HS-27A (cell line): ENCODE measurements at regions not wholly inside any gene's neighbourhood (a gene's known extent, or its start where the extent isn't known, plus 50 kb on each side); places are given as distances from the start of the nearest gene placed in this dataset.

Experiments used
- DNase-seq: peaks from one replicate; pipeline ENCODE4 v3.0.0-alpha.2; 2012; ENCODE audit warnings: low read depth, missing footprints

DNA sequence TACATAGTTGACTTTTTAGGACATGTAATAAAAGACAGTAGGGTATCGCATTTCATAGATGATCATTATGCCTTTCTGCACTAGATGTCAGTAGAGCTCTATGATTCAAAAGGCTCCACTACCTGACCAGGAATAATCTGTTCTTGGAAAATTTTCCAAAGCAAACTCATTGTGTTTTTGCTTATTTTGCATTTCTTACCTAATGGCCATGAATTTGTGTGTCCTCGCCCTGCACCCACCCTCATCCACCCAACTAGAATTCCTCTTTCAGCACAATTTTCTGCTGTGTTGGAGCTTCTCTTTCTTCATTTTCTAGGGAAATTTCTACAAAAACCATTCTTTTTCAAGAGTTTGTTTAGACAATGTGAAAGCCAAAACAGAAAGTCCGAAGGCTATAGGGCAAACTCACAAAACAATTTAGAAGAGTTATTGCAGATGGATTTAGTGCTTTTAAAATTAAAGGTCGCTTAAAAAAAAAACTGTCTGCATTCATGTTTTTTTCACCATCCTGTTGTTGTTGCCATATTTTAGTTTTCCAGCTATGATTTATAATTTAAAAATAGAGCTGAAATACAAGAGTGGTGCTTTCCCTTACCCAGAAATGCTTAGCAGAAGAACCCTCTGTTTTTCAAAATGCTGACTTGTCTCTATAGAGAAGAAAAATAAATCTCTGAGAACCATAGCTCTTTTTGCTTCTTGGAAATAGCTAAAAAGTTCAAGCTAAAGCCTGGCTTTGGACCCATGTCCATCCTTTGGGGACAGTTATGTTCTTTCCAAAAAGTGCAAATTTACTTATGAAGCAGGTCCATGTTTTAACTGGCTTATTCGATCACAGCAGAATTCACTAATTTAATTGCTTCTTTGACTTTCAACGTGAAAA is 183.7 kb downstream of the SPATA18 start:
- DNase-seq, result peak; percentile 19

DNA sequence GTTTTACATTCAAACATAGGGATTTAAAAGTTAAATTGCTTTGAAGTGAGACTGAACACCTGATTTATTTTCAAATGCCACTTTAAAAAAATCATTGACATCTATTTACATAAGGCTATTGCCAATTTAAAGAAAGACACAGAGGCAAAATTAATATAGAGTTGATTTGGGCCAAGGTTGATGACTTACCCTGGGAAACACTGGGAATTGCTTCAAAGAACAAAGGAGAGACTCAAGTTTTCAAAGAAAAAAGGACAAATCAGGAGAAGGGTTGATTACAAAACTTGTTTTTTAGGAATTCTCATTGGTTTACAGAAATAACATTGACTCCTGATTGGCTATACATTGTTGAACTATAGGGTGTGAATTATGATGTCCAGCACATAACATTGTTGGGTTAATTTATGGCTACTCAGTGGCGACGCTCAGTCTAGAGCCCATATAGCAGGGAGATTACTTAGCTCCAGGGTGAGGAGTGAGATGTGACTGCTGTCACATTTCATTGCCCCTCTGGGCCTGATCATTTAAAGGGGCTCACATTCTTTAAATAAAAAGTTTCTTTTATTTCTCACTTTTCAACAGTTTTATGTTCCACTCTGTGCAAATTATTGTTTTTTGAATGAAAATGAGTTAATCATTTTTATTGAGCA is 184.6 kb downstream of the SPATA18 start:
- no peak for DNase-seq

DNA sequence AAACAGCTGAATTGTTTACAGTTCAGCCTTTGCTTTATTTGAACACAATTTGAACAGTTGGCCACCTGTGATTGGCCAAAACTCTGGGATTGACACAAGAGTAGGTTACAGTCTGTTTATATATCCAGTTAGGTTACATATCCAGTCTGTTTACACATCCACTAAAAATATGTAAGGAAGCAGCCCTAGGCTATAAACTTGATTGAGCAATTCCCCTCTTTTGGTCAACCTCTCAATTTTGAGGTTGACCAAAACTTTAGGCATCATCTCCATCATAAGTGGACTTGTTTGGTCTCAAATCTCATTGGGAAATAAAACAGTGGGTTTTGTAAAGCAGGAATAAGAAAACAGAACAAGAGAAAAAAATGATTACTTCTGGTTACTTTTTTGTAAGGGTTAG is 190.8 kb downstream of the SPATA18 start:
- DNase-seq, result no peak

DNA sequence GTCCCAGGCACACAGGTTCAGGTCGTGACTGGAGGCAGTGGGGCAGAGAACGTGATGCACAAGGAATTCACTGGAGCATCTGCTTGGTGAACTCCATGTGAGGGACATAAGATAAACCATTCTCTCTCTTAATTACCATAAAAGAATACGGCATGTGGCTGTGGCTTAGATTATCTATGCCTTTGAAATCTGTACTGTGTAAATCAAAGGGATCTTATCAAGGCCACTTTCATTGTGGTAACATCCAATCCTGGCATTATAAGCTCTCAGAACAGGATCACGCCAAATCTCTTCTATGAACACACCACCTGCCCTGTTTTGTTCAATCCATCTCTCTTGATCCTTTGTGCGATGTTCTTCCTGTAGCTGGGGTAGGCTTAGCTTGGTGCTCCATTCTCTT is 192.3 kb downstream of the SPATA18 start:
- no peak for DNase-seq

DNA sequence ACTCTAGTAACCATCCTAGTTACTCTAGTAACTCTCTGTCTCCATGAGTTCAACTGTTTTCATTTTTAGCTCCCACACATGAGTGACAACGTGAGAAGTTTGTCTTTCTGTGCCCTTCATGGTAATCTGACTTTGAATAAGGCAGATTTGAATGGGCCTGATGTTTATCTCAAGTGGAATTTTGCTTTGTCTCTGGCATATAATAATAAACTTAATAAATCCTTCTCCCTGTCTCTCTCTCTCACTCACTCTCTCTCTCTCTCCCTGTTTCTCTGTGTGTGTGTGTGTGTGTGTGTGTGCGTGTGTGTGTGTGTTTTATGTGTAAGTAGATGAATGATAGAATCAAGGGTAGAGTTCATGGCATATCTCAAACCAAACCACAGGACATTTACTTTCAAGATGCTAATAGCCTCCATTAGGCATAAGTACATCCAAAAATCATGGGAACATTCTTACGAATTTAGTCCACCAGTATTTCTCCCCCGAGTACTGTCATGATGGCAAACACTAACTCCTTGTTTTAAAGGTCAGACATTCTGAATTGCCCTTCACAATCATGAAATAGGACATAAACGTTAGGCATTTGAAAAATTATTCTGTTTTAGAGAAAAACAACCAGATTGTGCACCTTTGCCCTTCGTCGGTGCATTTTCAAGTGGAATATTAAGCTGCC is 193.1 kb downstream of the SPATA18 start:
- no peak for DNase-seq

DNA sequence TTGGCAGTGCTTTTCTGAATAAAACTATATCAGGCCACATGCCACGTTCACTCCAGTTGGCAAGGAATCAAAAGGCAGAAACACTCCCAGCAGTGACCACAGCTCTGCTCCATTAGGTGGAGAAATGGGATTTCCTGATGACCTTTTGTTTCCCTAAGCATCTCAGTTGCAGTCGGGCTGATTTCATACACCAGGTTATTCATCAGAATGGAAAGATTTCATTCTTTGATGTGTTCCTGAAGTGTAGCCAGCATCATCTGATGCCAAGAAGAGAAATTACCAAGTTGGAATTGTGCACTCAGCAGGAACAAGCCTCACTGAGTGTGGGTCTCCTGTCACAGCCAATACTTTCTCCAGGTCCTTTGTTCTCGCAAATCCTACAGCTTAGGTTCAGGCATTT is 193.7 kb downstream of the SPATA18 start:
- no peak for DNase-seq

DNA sequence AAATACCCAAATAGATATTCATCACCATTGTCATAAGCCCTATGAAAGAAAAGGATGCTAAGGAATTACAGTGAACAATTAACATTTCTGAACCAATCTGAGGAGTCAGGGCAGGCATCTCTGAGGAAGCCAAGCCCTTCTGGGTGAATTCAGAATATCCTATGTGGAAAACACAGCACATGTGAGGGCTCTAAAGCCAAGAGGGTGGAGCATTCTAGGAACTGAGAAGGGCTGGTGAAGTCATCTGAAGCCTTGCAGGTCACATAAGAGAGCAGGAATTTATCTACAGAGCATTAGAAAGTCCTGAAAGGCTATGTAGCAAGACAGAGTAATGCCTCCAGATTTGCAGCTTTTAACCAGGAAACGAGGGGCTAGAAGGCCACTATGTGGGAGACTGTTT is 195.7 kb downstream of the SPATA18 start:
- no peak for DNase-seq

DNA sequence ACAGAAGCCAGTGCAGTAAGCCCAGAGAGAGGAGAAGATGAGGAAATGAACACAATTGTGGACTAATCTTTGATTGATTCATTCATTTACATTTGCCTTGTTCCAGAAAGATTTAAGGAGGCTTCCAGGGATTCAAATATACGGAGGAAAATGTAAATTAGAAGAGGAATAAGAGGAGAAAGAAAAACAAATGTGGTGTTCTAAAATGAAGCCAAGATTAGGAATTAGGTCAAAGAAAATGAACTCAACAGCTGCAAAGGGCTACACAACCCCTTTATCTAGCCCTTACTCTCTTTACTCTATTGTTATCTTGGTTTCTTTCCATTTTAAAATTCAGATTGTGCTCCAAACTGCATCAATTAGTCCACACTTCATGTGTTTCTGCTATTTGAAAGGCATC is 196.8 kb downstream of the SPATA18 start:
- no peak for DNase-seq

DNA sequence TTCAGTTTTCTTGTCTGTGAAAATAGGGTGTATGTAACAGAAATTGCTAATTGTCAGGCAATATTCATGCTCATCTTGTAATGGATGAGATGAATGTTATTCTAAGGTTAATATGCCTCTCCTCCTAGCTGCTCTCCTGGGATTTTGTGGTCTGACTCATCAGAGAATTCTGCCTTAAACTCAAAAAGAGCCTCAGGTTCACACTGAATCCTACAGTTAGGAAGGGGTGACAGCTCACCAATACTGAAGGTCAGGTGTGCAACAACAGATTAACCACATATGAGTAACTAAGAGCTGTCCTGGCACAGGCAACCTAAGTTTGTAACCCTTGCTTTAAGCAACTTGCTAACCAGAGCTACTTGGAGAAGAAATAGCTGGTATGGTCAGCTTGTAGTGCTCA is 197.7 kb downstream of the SPATA18 start:
- DNase-seq, result no peak

DNA sequence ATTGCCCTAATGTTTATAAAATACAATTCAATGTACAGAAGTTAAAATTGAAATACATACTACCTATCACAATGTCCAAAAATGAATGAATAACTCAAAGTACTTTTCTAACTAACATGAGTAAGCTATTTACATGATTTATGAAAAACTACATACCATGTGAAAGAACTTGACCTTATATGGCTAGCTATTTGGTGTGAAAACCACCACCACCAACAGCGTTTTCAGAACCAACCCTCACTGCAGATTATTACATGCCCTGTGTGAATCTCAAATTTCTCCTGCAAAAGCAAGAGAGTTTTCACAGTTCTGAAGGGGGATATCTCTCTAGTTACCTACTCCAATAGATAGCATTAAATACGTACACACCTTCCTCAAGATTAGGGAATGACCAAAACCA is 198.5 kb downstream of the SPATA18 start:
- no peak for DNase-seq

DNA sequence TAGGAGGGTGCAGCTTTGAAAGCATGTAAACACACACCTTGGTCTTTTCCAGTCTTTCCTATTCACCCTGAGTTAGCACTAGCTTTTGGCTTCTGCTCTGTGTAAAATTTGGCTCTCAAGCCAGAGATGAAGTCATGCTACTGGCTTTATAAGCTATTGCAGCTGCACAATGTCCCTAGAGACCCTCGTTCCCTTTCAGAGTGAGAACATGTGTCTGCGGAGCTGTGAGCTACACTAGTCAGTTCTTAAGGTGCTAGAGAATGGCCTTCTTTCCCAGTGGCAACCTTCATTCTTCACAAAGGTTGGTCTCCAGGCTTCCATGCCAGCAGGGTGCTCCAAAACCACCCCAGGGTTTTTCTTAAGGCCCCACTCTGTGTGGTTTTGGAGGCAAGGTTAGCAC is 199.1 kb downstream of the SPATA18 start:
- DNase-seq, result no peak

DNA sequence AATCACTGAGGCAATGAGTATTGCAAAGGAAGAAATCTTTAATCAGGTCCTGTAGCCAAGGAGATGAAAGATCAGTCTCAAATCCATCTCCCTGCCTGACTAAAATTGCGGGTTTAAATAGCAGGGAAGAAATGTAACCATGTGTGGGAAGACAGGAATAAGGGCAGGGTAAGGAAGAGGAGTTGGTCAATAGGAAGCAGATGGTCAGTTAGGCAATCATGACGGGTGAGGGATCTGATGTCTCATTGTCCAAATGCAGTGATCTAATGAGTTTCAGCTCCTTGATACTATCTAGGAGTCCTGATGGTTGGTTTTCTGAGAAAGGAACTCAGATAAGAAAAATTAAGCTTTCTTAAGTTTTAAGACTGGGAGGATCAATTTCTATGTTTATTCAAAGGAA is 200.8 kb downstream of the SPATA18 start:
- DNase-seq, result no peak

DNA sequence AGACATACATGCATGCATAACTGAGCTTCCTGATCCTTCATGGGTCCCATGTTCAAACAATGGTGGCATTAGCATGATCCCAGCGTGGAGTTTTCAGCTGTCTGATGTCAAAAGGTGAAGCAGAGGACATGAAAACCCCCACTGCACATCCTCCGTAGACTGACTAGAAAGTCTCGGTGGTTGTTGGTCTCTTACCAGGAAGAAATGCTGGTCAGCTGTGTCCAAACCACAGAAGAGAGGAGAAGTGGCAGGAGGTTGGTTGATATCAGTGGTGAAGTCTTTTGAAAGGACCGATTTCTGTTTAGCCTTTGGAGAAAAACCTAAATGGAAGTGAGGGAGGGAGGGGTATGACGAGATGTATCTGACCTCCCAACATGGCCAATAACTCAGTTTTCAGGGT is 201.9 kb downstream of the SPATA18 start:
- DNase-seq, result no peak

DNA sequence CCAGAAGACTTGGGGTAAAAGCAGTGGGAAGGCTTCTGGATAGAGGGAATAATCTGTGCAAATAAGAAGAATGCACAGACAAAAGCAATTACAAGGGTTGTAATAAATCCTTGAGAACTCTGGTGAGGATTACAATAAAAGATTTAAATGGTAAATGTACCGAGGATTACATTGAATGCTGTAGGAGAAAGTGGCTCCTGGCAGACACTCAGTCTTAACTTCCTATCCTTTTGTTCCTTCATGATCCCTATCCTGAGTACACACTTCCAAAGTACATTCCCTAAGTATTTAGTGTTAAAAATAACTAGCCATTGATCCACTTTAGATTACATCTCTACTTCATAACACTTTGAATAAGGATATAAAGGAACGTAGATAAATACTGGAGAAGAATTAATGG is 205.4 kb downstream of the SPATA18 start:
- no peak for DNase-seq

DNA sequence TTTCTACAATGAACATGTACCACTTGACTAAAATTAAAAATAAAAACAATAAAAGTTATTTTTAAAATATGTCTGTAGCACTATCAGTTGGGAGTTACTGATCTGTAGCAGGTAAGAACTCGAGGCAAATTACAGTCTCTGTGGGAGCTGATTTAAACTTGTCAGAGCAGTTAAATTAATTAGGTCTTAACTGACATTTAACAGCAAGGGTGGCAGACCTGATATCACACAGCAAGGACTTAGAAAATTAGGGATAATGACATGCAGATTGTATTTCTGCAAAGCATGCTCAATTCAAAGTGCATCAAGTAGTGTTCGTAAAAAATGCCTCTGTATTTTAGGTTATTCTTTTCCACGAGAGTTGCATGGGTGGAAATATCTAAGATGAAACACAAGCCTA is 208.9 kb downstream of the SPATA18 start:
- no peak for DNase-seq

DNA sequence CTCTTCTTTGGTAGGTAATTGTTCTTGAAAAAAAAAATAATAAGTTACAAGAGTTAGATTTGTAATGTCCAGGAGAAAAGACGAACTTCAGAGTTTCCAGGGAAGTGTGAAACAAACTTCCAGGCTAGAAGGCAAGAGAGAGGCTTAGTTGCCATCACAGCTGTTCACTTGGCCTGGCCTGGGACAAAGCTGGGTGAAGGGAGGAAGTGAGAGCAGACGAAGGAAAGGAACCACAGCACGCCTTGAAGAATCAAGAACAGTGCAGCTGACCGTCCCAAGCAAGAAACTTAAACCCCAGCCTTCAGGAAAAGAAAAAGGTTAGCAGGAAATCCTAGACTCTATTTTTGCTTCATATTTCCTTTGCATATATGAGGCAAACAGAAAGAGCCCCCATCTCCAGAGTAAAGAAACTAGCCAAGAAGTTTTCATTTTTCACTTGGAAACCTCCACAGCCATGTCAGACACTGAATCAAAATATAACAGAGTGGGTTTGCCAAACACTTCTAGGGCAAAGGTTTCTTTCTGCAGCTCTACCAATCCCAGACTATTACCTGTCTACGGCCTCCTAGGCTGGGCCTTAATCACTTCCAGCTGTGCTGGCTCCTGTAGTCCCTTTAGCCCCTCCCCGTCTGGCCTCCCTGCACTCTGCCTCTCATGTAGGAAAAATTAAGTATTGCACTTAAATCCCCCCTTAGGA is 209.6 kb downstream of the SPATA18 start:
- DNase-seq, result no peak

DNA sequence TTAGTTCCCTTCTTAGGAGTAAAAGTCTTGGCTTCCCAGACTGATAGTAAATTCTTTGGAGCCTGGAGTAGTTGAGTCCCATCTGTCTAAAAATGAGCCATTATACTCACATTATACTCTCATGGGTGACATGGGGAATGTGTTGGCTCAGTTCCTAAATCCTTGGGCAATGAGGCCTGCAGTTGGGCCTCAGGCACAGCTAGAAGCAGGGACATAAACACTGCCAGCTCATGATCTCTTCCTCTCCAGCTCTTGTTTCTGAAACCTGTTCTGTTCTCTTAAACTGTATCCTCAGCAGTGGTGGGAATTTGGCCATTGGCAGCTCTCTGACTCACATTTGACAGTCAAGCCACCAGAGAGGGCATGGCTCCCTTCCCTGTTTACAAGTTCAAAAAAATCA is 212.5 kb downstream of the SPATA18 start:
- no peak for DNase-seq

DNA sequence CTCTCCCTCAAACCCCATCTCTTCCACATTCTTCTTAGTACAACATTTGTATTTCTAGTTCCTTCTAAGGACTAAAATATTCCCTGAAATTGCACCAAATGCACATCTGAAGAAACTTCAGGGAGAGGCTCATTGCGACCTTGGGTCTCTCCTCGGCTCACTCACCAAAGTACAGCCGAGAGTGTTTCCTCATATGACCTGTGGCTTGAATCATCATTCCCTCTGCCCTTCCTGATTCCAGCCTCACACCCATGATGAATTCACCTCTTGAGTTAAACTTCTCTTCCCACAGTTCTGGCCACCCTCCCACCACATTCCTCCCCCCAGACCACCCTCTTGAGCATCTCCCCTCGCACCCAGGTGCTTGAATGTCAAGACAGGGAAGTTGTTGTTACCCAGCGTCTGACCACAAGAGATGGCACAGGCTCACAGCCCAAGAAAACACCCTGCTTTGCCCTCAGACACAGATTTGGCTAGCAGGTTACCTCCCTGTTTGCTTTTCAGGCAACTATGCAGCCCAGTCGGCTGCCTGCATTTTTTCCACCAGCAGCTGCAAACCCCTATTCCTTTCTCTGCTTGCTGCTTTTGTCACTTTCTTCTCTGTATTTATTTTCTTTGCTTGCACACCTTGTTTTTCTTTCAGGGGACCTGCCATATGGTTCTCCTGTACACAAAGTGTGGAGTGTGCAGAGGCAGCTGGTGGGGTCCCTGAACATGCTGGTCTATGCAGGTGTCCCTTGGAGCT is 214.8 kb downstream of the SPATA18 start:
- DNase-seq, result no peak

DNA sequence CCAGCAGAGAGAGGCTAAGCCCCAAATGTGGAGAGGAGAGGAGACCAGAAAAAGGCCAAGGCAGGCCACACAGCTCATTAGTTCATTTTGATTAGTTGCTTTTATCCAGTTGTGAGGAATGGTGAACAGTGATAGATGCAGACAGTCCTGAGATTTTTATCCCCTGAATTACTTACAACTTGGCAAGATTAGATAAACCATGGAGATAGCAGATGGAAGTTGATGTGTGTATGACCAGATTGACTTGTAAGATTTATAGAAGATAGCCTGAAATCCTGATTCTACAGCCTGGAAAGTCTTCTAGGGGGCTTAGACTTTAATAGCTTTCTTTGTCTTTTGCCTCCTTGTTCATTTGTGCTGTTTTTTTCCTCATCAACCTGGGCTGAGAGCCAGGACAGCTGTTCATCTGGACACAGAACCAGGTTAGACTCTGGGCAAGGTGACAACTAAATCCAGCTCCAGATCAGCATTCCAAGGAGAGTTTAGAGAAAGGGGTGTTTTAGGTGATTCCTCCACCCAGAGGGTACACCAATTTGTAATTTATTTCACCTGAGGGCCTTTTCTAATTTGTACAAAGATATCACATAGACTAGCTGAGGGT is 215.5 kb downstream of the SPATA18 start:
- no peak for DNase-seq

DNA sequence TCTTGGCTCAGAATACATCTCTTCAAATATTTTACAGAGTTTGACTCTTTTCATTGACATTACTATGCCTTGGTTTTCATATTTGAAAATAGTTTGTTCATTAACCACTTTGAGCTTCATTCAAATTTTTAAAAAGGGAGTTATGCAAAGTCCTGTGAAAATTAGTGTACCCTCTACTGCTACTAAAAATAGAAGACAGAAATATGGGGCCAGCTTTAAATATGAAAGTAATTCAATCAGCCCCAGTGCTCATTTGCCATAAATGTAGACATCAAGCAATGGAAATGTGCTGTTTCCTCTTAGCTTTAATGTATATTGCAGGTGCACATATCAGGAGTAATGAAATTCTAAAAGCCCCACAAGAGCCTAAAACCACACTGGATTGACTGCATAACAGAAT is 218.7 kb downstream of the SPATA18 start:
- no peak for DNase-seq

DNA sequence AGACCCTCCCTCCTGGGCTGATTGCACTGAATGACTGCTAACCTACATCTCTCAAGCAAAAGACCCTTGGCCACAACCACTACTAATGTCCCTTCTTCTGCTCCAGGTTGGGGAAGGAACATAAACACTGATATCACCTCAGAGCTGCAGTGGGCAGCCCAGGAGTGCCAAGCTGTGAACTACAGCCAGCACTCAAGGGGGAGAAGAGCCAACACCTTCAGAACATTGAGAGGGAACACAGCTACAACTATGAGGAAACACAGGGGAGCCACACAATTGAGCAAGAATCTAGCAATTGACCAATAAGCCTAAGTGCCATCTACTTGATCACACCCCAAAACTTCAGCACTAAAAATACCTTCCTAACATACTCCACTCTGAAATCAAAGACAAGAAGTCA is 222.8 kb downstream of the SPATA18 start:
- DNase-seq, result no peak
